GM12874 (cell line): ENCODE measurements at regions not wholly inside any gene's neighbourhood (a gene's known extent, or its start where the extent isn't known, plus 50 kb on each side); places are given as distances from the start of the nearest gene placed in this dataset.

Experiments used
- CTCF ChIP-seq: IDR thresholded peaks from 2 replicates; pipeline ENCODE4 v1.5.1; 2011; ENCODE audit warnings: low read depth, mild to moderate bottlenecking, control low read depth, low read length, moderate library complexity; ENCODE audit not compliant: insufficient read depth

DNA sequence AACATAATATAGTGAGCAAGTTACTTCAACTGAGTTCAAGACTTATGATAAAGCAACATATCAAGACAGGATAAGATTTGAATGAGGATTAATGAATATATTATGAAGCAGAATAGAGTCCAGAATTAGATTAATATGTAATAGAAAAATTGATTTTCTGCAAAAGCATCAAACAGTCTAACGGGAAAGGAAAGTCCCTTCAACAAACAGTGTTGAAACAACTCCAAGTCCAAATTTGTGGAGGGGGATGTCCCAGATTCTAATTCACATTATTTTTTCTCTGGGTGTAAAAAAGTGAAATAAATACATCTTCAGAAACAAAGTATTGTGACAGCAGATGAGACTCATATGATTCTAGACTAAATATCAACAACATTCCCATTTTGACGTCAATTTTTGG is 289.7 kb downstream of the C6orf118 start:
- no peak for TF ChIP-seq CTCF

GRCh38 chr6:165015676-165016075 is 293.7 kb downstream of the C6orf118 start:
- no peak for TF ChIP-seq CTCF

GRCh38 chr6:165013701-165014100 is 295.7 kb downstream of the C6orf118 start:
- no peak for TF ChIP-seq CTCF

DNA sequence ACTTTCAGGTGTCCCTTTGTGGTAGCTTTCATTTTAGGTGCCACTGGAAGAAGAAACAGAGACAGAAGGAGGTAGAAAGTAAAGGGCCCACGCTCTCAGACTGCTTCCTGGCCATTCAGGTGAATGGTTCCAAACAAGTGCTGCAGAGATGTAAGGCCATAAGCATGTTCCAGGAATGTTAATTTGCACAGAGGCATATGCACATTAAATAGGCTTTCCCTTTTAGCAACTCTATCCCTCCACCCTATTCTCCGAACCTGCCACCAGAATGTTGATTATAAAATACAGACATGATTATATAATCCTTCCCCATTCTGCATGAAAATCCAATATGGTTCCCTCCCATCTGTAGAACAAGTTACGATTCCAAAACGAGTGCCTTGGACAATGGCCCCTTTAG is 297.2 kb downstream of the C6orf118 start:
- TF ChIP-seq CTCF, result no peak

DNA sequence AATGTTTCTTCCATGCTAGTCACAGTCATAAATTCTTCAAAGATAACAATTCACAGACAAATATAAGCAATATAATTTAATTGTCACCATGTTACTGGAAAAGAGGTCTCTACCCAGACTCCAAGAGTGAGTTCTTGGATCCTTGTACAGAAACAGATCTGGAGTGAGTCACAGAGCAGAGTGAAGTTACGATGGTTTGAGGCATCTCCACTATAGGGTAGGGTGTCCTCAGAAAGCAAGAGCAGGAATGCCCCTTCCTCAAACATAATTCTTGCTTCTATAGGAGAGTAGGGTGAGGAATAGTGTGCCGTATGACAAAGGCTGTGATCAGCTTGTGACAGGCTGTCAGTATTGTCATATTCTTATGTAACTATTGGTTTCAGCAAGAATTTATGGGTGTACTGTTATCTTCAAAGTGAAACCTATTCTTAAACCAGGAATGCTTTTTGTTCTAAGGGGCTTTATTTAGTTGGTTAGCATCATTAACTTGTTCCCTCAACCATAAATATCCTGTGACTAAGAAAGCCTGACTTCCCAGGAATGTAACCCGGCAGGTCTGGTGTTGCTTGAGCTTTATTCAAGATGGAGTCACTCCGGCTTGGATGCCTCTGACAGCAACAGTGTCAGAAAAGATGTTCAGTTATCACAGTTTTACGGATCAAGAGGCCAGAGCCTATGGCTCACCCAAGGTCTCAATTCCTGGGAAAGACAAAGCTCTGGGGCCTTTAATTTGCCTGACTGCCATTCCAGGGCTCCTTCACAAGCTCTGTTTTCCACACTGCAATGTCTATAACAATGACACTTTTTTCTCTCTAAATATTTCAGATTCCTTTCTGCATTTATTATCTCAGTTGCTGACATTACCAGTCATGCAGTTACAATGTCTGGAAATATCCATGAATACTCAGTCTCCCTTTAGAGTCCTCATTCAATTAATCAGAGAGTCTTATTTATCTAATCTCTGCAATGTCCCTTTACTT is 298.6 kb downstream of the C6orf118 start:
- no peak for TF ChIP-seq CTCF

DNA sequence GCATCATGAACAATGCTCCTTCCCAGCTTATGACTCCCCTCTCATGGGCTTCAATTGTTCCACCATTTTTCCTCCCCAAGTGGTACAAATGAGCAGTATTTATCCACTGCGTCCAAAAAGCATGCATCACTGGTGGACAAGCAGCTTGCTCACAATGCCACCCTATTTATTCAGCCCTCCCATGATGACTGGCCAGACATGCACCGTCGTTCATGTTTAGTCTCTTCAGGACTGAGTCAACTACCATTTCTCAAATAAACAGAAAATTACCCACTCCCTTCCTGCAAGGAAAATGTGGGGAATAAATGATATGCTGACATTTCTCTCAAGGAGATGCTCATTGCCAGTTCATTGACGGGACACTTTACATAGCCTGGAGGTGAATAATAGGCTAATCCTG is 300.4 kb downstream of the C6orf118 start:
- no peak for TF ChIP-seq CTCF

DNA sequence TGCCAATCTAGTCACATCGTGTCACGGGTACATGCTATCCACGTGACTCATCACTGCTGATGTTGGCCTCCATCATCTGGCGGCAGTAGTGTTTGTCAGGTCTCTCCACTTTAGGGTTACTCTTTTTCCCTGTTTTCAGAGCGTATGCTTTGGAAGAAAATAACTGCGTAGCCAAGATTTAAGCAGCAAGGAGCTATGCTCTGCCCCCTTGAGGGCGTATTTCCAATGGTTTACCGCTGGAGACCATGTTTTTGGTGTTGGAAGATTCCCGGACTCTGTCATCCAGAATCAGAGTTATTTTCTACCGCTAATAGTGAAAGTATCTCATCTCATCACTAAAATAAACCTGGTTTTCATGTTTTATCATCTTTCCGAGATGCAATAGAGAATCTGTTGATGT is 306.5 kb downstream of the C6orf118 start:
- TF ChIP-seq CTCF, result no peak
